Testis (tissue), 2 donors: ENCODE measurements at regions not wholly inside any gene's neighbourhood (a gene's known extent, or its start where the extent isn't known, plus 50 kb on each side); places are given as distances from the start of the nearest gene placed in this dataset.

Experiments
- CTCF ChIP-seq, 3 experiments: fragments of 450-650 bp in 2 of 3; fragments of 200-600 bp in 1 of 3; sonication (generic) in 1 of 3; IDR thresholded peaks; one replicate each; pipeline ENCODE4 v1.5.1; 2016 to 2019; ENCODE audit warnings: antibody characterized with exemption in 3 of 3, mild to moderate bottlenecking in 2 of 3, moderate library complexity in 1 of 3
- POLR2A ChIP-seq: fragments of 450-650 bp; IDR thresholded peaks from one replicate; pipeline ENCODE4 v1.6.1; 2017; ENCODE audit warnings: antibody characterized with exemption, mild to moderate bottlenecking, moderate library complexity

GRCh38 chr11:71075116-71075720, 177.2 kb downstream of the SHANK2 start:
- no peak for TF ChIP-seq CTCF (IDR thresholded peaks at IDR 0.05)
- no peak for TF ChIP-seq POLR2A
